ACHN (cell line): ENCODE measurements at regions not wholly inside any gene's neighbourhood (a gene's known extent, or its start where the extent isn't known, plus 50 kb on each side); places are given as distances from the start of the nearest gene placed in this dataset.

Experiments
- DNase-seq: peaks from one replicate; pipeline ENCODE4 v3.0.0-alpha.2; 2015
- in situ Hi-C: cut with HindIII; loops from 2 replicates; pipeline ENCODE4 v1.10.0; 2017; ENCODE audit warnings: low sequenced_read_pairs, low pct_ligation_motif_present, low pct_unique_long_range_greater_than_20kb

- DNase-seq: no peak
- in situ Hi-C loops: no loop called here
Measured at GRCh38 chr11:115911613-115912346, 407.6 kb upstream of the CADM1 start.

- in situ Hi-C loops: no loop called here
- no peak for DNase-seq
Measured at GRCh38 chr11:115910379-115910778, 406.2 kb upstream of the CADM1 start.

- DNase-seq: no peak
- in situ Hi-C loops: no loop called here
Measured at GRCh38 chr11:115906171-115906570, 402.0 kb upstream of the CADM1 start.

GRCh38 chr11:115905341-115906000, 401.3 kb upstream of the CADM1 start:
- no peak for DNase-seq
- in situ Hi-C loops: no loop called here

GRCh38 chr11:115903179-115903578, 399.0 kb upstream of the CADM1 start:
- DNase-seq: no peak
- in situ Hi-C loops: no loop called here

- no peak for DNase-seq
- in situ Hi-C loops: no loop called here
Measured at GRCh38 chr11:115901069-115901468, 396.9 kb upstream of the CADM1 start.

GRCh38 chr11:115900111-115900510, 395.9 kb upstream of the CADM1 start:
- DNase-seq: no peak
- in situ Hi-C loops: no loop called here

- in situ Hi-C loops: no loop called here
- DNase-seq: no peak
Measured at GRCh38 chr11:115897707-115898106, 393.5 kb upstream of the CADM1 start.

- DNase-seq: no peak
- in situ Hi-C loops: no loop called here
Measured at GRCh38 chr11:115896084-115896483, 391.9 kb upstream of the CADM1 start.

GRCh38 chr11:115895594-115895993, 391.4 kb upstream of the CADM1 start:
- DNase-seq: no peak
- in situ Hi-C loops: no loop called here

GRCh38 chr11:115894176-115894575, 390.0 kb upstream of the CADM1 start:
- in situ Hi-C loops: no loop called here
- no peak for DNase-seq

GRCh38 chr11:115893461-115894099, 389.4 kb upstream of the CADM1 start:
- no peak for DNase-seq
- in situ Hi-C loops: no loop called here

- in situ Hi-C loops: no loop called here
- no peak for DNase-seq
Measured at GRCh38 chr11:115892016-115892415, 387.8 kb upstream of the CADM1 start.

- in situ Hi-C loops: no loop called here
- DNase-seq: no peak
Measured at GRCh38 chr11:115891581-115891980, 387.4 kb upstream of the CADM1 start.

- DNase-seq: no peak
- in situ Hi-C loops: no loop called here
Measured at GRCh38 chr11:115890500-115890899, 386.3 kb upstream of the CADM1 start.

- in situ Hi-C loops: no loop called here
- DNase-seq: no peak
Measured at GRCh38 chr11:115889712-115890111, 385.5 kb upstream of the CADM1 start.

- no peak for DNase-seq
- in situ Hi-C loops: no loop called here
Measured at GRCh38 chr11:115887727-115888126, 383.5 kb upstream of the CADM1 start.

- DNase-seq: no peak
Measured at GRCh38 chr11:115887316-115887715, 383.1 kb upstream of the CADM1 start.

GRCh38 chr11:115886422-115886733, 382.2 kb upstream of the CADM1 start:
- in situ Hi-C loops: no loop called here
- DNase-seq: no peak

More at GRCh38 chr11:115887316-115887715, 383.1 kb upstream of the CADM1 start:
- in situ Hi-C loops: no loop called here
